ENCODE measurements at regions not wholly inside any gene's neighbourhood (a gene's known extent, or its start where the extent isn't known, plus 50 kb on each side); places are given as distances from the start of the nearest gene placed in this dataset.

DNA sequence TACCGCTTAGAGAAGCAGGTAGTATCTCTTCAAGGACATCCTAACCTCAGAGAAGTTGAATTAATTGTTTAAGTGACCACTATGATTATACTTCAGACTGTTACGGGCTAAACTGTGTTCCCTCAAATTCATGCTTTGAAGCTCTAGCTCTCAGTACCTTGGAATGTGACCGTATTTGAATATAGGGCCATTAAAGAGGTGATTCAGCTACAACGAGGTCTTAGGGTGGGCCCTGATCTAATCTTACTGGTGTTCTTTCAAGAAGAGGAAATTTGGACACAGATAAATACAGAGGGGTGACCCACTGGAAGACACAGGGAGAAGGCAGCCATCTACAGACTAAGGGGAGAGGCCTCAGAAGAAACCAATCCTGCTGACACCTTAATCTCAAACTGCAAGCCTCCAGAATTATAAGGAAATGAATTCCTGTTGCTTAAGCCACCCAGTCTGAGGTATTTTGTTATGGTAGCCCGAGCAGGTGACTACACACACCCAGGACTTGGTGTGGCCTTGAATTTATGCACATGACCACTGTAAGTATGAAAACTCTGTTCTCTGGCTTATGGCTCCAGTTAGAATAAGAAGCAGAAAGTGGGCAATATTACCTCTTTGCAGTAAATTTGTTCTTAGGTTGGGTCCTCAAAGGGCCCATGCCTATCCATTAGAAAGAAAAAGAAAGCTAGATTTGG, 249.1 kb downstream of the DHX35 start:
- TF ChIP-seq POLR2A (IDR thresholded peaks at IDR 0.05; ENCODE audit: low read depth, low read length): no peak
- no peak for TF ChIP-seq POLR2AphosphoS5 (IDR thresholded peaks at IDR 0.05; ENCODE audit: low read depth, low read length)
- TF ChIP-seq TAF1 (IDR thresholded peaks at IDR 0.05; ENCODE audit: low read depth, low read length): no peak
- TF ChIP-seq POU2F2 (IDR thresholded peaks at IDR 0.05; ENCODE audit: low read depth, low read length): no peak
- no peak for TF ChIP-seq SPI1 (IDR thresholded peaks at IDR 0.05; ENCODE audit: low read depth, low read length)
- TF ChIP-seq PAX5 (IDR thresholded peaks at IDR 0.05; ENCODE audit: insufficient read depth, low read length, severe bottlenecking): no peak

All from GM12891 (cell line).